Gastrocnemius medialis (tissue), 4 donors: ENCODE measurements at regions not wholly inside any gene's neighbourhood (a gene's known extent, or its start where the extent isn't known, plus 50 kb on each side); places are given as distances from the start of the nearest gene placed in this dataset.

ENCODE experiments used
- POLR2A ChIP-seq, 2 donors: fragments of 450-650 bp; IDR thresholded peaks; one replicate each; pipeline ENCODE4 v1.6.1; 2017; ENCODE audit warnings: antibody characterized with exemption in 2 of 2, mild to moderate bottlenecking in 2 of 2, moderate library complexity in 2 of 2
- TF ChIP-seq, protein P1 (sequence below), 5 experiments: fragments of 450-650 bp in 3 of 5; fragments of 200-600 bp in 2 of 5; sonication (generic) in 2 of 5; IDR thresholded peaks in 4 of 5; conservative IDR thresholded peaks in 1 of 5; 1 replicate in 4 of 5; 2 replicates in 1 of 5; pipeline ENCODE4 v1.5.1; 2016 to 2019; ENCODE audit warnings: antibody characterized with exemption in 5 of 5, mild to moderate bottlenecking in 3 of 5, moderate library complexity in 3 of 5

DNA sequence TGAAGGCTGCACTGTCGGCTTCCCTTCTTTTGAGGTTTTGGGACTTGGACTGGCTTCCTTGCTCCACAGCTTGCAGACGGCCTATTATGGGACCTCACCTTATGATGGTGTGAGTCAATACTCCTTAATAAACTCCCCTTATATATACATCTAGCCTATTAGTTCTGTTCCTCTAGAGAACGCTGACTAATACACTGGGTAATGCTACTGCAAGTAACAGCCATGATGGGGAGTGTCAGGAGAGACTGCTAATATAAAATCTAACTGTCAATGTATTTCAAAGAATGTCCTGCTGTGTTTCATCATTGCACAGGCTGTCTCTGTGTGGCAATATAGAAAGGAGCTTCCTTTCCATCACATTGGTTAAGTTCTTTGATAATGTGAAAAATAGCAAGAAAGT is 57.7 kb upstream of the UST start:
- TF ChIP-seq, protein P1, sequence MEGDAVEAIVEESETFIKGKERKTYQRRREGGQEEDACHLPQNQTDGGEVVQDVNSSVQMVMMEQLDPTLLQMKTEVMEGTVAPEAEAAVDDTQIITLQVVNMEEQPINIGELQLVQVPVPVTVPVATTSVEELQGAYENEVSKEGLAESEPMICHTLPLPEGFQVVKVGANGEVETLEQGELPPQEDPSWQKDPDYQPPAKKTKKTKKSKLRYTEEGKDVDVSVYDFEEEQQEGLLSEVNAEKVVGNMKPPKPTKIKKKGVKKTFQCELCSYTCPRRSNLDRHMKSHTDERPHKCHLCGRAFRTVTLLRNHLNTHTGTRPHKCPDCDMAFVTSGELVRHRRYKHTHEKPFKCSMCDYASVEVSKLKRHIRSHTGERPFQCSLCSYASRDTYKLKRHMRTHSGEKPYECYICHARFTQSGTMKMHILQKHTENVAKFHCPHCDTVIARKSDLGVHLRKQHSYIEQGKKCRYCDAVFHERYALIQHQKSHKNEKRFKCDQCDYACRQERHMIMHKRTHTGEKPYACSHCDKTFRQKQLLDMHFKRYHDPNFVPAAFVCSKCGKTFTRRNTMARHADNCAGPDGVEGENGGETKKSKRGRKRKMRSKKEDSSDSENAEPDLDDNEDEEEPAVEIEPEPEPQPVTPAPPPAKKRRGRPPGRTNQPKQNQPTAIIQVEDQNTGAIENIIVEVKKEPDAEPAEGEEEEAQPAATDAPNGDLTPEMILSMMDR (IDR thresholded peaks at IDR 0.05 in 4 of 5, conservative IDR thresholded peaks at IDR 0.05 in 1 of 5) = no peak
- no peak for TF ChIP-seq POLR2A (IDR thresholded peaks at IDR 0.05)
